ENCODE measurements at regions not wholly inside any gene's neighbourhood (a gene's known extent, or its start where the extent isn't known, plus 50 kb on each side); places are given as distances from the start of the nearest gene placed in this dataset.

- no peaks in the 10 kb centered on the region for H3K79me2 ChIP-seq (ENCODE audit: control insufficient read depth, insufficient read depth, low read length)
- no peaks in the 10 kb centered on the region for H3K4me1 ChIP-seq (ENCODE audit: control insufficient read depth, extremely low read depth, insufficient read depth, low read length)
- TF ChIP-seq EZH2 (IDR thresholded peaks at IDR 0.05; ENCODE audit: low read length, missing control alignments) (no peak), CTCF (conservative IDR thresholded peaks at IDR 0.05 in 1 of 2, IDR thresholded peaks at IDR 0.05 in 1 of 2; ENCODE audit: low read depth in 1 of 2, low read length in 2 of 2) (no peak)
- H3K27me3 ChIP-seq (ENCODE audit: control insufficient read depth, insufficient read depth, low read length) = no peaks in the 10 kb centered on the region
- no peak overlapping the region for H3K4me2 ChIP-seq (ENCODE audit: extremely low read depth, insufficient read depth, low read length)
- H3K4me3 ChIP-seq (replicated peaks in 1 of 4; ENCODE audit: control extremely low read depth in 1 of 4, insufficient read depth in 1 of 4, low read depth in 3 of 4, low read length in 4 of 4) = no peak overlapping the region
- H4K20me1 ChIP-seq (ENCODE audit: control insufficient read depth, extremely low read depth, insufficient read depth, low read length) = no peaks in the 10 kb centered on the region
- no peak overlapping the region for H3K27ac ChIP-seq (ENCODE audit: insufficient read depth, low read length)
- no peak for DNase-seq (ENCODE audit: low read depth in 2 of 2)
- H3K9me3 ChIP-seq (ENCODE audit: control insufficient read depth, insufficient read depth, low read depth, low read length) = no peaks in the 10 kb centered on the region
- H2AFZ ChIP-seq (ENCODE audit: low read length) = no peak overlapping the region
- no peak overlapping the region for H3K9ac ChIP-seq (ENCODE audit: insufficient read depth, low read length)
- no peaks in the 10 kb centered on the region for H3K36me3 ChIP-seq (ENCODE audit: control insufficient read depth, insufficient read depth, low read length)
Observed at GRCh38 chr14:39956372-39956771, 524.1 kb upstream of the FBXO33 start.

- H3K9ac ChIP-seq (ENCODE audit: insufficient read depth, low read length) = no peak overlapping the region
- no peaks in the 10 kb centered on the region for H3K4me1 ChIP-seq (ENCODE audit: control insufficient read depth, extremely low read depth, insufficient read depth, low read length)
- no peaks in the 10 kb centered on the region for H3K9me3 ChIP-seq (ENCODE audit: control insufficient read depth, insufficient read depth, low read depth, low read length)
- H3K27ac ChIP-seq (ENCODE audit: insufficient read depth, low read length) = no peak overlapping the region
- H3K36me3 ChIP-seq (ENCODE audit: control insufficient read depth, insufficient read depth, low read length) = no peaks in the 10 kb centered on the region
- H3K4me2 ChIP-seq (ENCODE audit: extremely low read depth, insufficient read depth, low read length) = no peak overlapping the region
- TF ChIP-seq CTCF (conservative IDR thresholded peaks at IDR 0.05 in 1 of 2, IDR thresholded peaks at IDR 0.05 in 1 of 2; ENCODE audit: low read depth in 1 of 2, low read length in 2 of 2) (no peak), EZH2 (IDR thresholded peaks at IDR 0.05; ENCODE audit: low read length, missing control alignments) (no peak)
- no peak for DNase-seq (ENCODE audit: low read depth in 2 of 2)
- H3K27me3 ChIP-seq (ENCODE audit: control insufficient read depth, insufficient read depth, low read length) = no peaks in the 10 kb centered on the region
- H4K20me1 ChIP-seq (ENCODE audit: control insufficient read depth, extremely low read depth, insufficient read depth, low read length) = no peaks in the 10 kb centered on the region
- no peak overlapping the region for H3K4me3 ChIP-seq (replicated peaks in 1 of 4; ENCODE audit: control extremely low read depth in 1 of 4, insufficient read depth in 1 of 4, low read depth in 3 of 4, low read length in 4 of 4)
- H2AFZ ChIP-seq (ENCODE audit: low read length) = no peak overlapping the region
- H3K79me2 ChIP-seq (ENCODE audit: control insufficient read depth, insufficient read depth, low read length) = no peaks in the 10 kb centered on the region
Observed at GRCh38 chr14:39948235-39948634, 516.0 kb upstream of the FBXO33 start.

GRCh38 chr14:39946807-39947206, 514.6 kb upstream of the FBXO33 start:
- Histone ChIP-seq H3K9ac (ENCODE audit: insufficient read depth, low read length) (no peak overlapping the region), H3K9me3 (ENCODE audit: control insufficient read depth, insufficient read depth, low read depth, low read length) (no peaks in the 10 kb centered on the region), H3K79me2 (ENCODE audit: control insufficient read depth, insufficient read depth, low read length) (no peaks in the 10 kb centered on the region), H3K4me1 (ENCODE audit: control insufficient read depth, extremely low read depth, insufficient read depth, low read length) (no peaks in the 10 kb centered on the region), H2AFZ (ENCODE audit: low read length) (no peak overlapping the region), H3K4me3 (replicated peaks in 1 of 4; ENCODE audit: control extremely low read depth in 1 of 4, insufficient read depth in 1 of 4, low read depth in 3 of 4, low read length in 4 of 4) (no peak overlapping the region), H3K4me2 (ENCODE audit: extremely low read depth, insufficient read depth, low read length) (no peak overlapping the region), H3K27ac (ENCODE audit: insufficient read depth, low read length) (no peak overlapping the region), H3K27me3 (ENCODE audit: control insufficient read depth, insufficient read depth, low read length) (no peaks in the 10 kb centered on the region), H3K36me3 (ENCODE audit: control insufficient read depth, insufficient read depth, low read length) (no peaks in the 10 kb centered on the region), H4K20me1 (ENCODE audit: control insufficient read depth, extremely low read depth, insufficient read depth, low read length) (no peaks in the 10 kb centered on the region)
- TF ChIP-seq CTCF (conservative IDR thresholded peaks at IDR 0.05 in 1 of 2, IDR thresholded peaks at IDR 0.05 in 1 of 2; ENCODE audit: low read depth in 1 of 2, low read length in 2 of 2) = no peak
- DNase-seq (ENCODE audit: low read depth in 2 of 2) = peak in 1 of 2 donors; percentile 48

Measured in fibroblast of lung (primary cell).